ENCODE measurements at regions not wholly inside any gene's neighbourhood (a gene's known extent, or its start where the extent isn't known, plus 50 kb on each side); places are given as distances from the start of the nearest gene placed in this dataset.

DNA sequence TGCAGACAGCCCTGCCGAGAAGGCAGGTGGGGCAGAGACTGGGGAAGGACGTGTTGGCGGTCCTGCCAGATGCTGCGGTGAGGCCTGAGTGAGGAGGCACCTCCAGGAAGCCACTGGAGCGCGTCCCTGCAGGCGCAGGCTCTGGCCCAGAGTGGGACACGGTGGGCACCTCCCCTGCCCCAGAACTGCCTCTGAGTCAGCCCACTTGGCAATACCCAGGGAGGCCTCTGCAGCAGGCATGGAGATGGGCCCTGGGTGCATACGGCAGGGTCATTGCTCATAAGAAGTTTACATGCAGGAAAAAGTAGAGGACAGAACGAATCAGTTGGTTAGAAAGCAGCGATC is 195.9 kb downstream of the TFCP2L1 start:
- no peak overlapping the region for H2AFZ ChIP-seq (ENCODE audit: low read depth, low read length)
- no peaks in the 10 kb centered on the region for H3K27me3 ChIP-seq (ENCODE audit: insufficient read depth, low read depth, low read length)
- H4K20me1 ChIP-seq (ENCODE audit: insufficient read depth): no peaks in the 10 kb centered on the region
- H3F3A ChIP-seq (ENCODE audit: insufficient read depth, low read length, poor library complexity, severe bottlenecking): no peaks in the 10 kb centered on the region
- H3K27ac ChIP-seq (ENCODE audit: low read length): no peak overlapping the region
- H3K79me2 ChIP-seq (replicated peaks; ENCODE audit: insufficient read depth, low read length): no peaks in the 10 kb centered on the region
- no peaks in the 10 kb centered on the region for H3K9me2 ChIP-seq (ENCODE audit: insufficient read depth, low read length)
- H3K4me3 ChIP-seq (ENCODE audit: low read length): no peak overlapping the region
- no peak for TF ChIP-seq EZH2 (IDR thresholded peaks at IDR 0.05; ENCODE audit: borderline replicate concordance, insufficient read depth, low read length, poor library complexity, severe bottlenecking)
- no peak overlapping the region for H3K4me2 ChIP-seq (ENCODE audit: low read length)
- H3K36me3 ChIP-seq (ENCODE audit: insufficient read depth, low read length): no peaks in the 10 kb centered on the region
- no peaks in the 10 kb centered on the region for H3K9me3 ChIP-seq (ENCODE audit: low read length)
- H3K9ac ChIP-seq (ENCODE audit: low read length): no peak overlapping the region

DNA sequence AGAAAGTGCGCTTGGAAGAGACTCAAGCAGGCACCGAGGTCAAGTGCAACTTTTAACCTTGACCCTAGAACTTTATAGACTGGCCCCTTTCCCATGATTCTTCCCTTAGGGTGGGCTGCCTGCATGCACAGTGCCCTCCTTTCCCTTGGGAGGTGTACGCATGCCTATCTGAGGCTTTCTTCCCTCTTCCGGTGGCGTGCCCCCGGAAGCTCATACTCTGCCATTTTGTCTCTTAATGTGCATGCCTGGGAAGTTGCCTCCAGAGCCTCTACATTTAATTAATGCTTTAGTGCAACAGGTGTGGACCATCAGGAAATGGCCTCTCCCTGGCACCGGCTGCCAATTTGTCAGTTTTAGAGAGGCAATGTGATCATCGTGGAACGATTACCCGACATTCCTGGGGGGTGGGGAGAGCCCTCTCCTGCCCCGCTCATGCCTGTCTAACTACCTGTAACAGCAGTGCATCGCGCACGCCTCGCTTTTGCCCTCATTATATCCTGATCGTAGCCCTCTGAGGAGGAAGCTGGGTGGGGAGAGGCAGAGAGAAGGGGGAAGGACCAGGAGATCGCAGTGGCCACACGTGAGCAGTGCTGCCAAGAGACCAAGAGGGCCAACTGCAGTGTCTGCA is 194.8 kb downstream of the TFCP2L1 start:
- no peaks in the 10 kb centered on the region for H3K9me3 ChIP-seq (ENCODE audit: low read length)
- no peak overlapping the region for H3K4me3 ChIP-seq (ENCODE audit: low read length)
- no peak overlapping the region for H3K9ac ChIP-seq (ENCODE audit: low read length)
- H3K79me2 ChIP-seq (replicated peaks; ENCODE audit: insufficient read depth, low read length): no peaks in the 10 kb centered on the region
- TF ChIP-seq MXI1 (conservative IDR thresholded peaks at IDR 0.05; ENCODE audit: poor library complexity, severe bottlenecking) (no peak), EZH2 (IDR thresholded peaks at IDR 0.05; ENCODE audit: borderline replicate concordance, insufficient read depth, low read length, poor library complexity, severe bottlenecking) (no peak), EP300 (conservative IDR thresholded peaks at IDR 0.05; ENCODE audit: poor library complexity, severe bottlenecking) (no peak)
- TF ChIP-seq, protein P1, sequence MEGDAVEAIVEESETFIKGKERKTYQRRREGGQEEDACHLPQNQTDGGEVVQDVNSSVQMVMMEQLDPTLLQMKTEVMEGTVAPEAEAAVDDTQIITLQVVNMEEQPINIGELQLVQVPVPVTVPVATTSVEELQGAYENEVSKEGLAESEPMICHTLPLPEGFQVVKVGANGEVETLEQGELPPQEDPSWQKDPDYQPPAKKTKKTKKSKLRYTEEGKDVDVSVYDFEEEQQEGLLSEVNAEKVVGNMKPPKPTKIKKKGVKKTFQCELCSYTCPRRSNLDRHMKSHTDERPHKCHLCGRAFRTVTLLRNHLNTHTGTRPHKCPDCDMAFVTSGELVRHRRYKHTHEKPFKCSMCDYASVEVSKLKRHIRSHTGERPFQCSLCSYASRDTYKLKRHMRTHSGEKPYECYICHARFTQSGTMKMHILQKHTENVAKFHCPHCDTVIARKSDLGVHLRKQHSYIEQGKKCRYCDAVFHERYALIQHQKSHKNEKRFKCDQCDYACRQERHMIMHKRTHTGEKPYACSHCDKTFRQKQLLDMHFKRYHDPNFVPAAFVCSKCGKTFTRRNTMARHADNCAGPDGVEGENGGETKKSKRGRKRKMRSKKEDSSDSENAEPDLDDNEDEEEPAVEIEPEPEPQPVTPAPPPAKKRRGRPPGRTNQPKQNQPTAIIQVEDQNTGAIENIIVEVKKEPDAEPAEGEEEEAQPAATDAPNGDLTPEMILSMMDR (IDR thresholded peaks at IDR 0.05; ENCODE audit: poor library complexity, severe bottlenecking): no peak
- no peaks in the 10 kb centered on the region for H3K27me3 ChIP-seq (ENCODE audit: insufficient read depth, low read depth, low read length)
- H3K27ac ChIP-seq (ENCODE audit: low read length): no peak overlapping the region
- H4K20me1 ChIP-seq (ENCODE audit: insufficient read depth): no peaks in the 10 kb centered on the region
- no peaks in the 10 kb centered on the region for H3K9me2 ChIP-seq (ENCODE audit: insufficient read depth, low read length)
- no peaks in the 10 kb centered on the region for H3K36me3 ChIP-seq (ENCODE audit: insufficient read depth, low read length)
- H3F3A ChIP-seq (ENCODE audit: insufficient read depth, low read length, poor library complexity, severe bottlenecking): no peaks in the 10 kb centered on the region
- H3K4me2 ChIP-seq (ENCODE audit: low read length): no peak overlapping the region
- no peak overlapping the region for H2AFZ ChIP-seq (ENCODE audit: low read depth, low read length)

DNA sequence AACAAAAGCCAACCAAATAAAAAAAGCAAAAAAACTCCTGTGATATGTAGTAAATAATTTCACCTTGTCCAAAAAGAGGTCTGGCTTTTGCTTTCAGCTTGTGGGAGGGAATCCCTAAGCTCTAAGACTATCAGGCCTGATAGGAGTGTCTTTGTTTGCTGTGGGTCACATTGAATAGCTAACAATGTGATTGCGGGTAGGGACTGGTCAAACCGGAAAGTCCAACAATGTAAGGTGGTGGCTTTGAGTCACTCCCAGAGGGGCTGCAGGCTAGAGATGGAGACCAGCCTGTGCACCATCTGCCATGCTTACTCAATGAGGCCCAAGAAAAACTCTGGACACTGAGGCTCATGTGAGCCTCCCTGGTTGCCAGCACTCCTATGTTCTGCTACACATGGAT is 192.9 kb downstream of the TFCP2L1 start:
- Histone ChIP-seq H3K36me3 (ENCODE audit: insufficient read depth, low read length) (no peaks in the 10 kb centered on the region), H3K9me2 (ENCODE audit: insufficient read depth, low read length) (no peaks in the 10 kb centered on the region), H3K9ac (ENCODE audit: low read length) (no peak overlapping the region), H3F3A (ENCODE audit: insufficient read depth, low read length, poor library complexity, severe bottlenecking) (no peaks in the 10 kb centered on the region), H3K4me2 (ENCODE audit: low read length) (no peak overlapping the region), H3K27me3 (ENCODE audit: insufficient read depth, low read depth, low read length) (no peaks in the 10 kb centered on the region), H3K9me3 (ENCODE audit: low read length) (no peaks in the 10 kb centered on the region), H3K27ac (ENCODE audit: low read length) (no peak overlapping the region), H3K79me2 (replicated peaks; ENCODE audit: insufficient read depth, low read length) (no peaks in the 10 kb centered on the region), H4K20me1 (ENCODE audit: insufficient read depth) (no peaks in the 10 kb centered on the region), H3K4me3 (ENCODE audit: low read length) (no peak overlapping the region), H2AFZ (ENCODE audit: low read depth, low read length) (no peak overlapping the region)
- no peak for TF ChIP-seq SMC3 (conservative IDR thresholded peaks at IDR 0.05; ENCODE audit: poor library complexity)
- TF ChIP-seq MXI1 (conservative IDR thresholded peaks at IDR 0.05; ENCODE audit: poor library complexity, severe bottlenecking): no peak
- TF ChIP-seq, protein P1 (IDR thresholded peaks at IDR 0.05; ENCODE audit: poor library complexity, severe bottlenecking): no peak
- no peak for TF ChIP-seq EZH2 (IDR thresholded peaks at IDR 0.05; ENCODE audit: borderline replicate concordance, insufficient read depth, low read length, poor library complexity, severe bottlenecking)
- TF ChIP-seq TAF1 (IDR thresholded peaks at IDR 0.05; ENCODE audit: low read depth): no peak
- no peak for TF ChIP-seq RAD21 (conservative IDR thresholded peaks at IDR 0.05)
- no peak for TF ChIP-seq EP300 (conservative IDR thresholded peaks at IDR 0.05; ENCODE audit: poor library complexity, severe bottlenecking)
- TF ChIP-seq, protein P2, sequence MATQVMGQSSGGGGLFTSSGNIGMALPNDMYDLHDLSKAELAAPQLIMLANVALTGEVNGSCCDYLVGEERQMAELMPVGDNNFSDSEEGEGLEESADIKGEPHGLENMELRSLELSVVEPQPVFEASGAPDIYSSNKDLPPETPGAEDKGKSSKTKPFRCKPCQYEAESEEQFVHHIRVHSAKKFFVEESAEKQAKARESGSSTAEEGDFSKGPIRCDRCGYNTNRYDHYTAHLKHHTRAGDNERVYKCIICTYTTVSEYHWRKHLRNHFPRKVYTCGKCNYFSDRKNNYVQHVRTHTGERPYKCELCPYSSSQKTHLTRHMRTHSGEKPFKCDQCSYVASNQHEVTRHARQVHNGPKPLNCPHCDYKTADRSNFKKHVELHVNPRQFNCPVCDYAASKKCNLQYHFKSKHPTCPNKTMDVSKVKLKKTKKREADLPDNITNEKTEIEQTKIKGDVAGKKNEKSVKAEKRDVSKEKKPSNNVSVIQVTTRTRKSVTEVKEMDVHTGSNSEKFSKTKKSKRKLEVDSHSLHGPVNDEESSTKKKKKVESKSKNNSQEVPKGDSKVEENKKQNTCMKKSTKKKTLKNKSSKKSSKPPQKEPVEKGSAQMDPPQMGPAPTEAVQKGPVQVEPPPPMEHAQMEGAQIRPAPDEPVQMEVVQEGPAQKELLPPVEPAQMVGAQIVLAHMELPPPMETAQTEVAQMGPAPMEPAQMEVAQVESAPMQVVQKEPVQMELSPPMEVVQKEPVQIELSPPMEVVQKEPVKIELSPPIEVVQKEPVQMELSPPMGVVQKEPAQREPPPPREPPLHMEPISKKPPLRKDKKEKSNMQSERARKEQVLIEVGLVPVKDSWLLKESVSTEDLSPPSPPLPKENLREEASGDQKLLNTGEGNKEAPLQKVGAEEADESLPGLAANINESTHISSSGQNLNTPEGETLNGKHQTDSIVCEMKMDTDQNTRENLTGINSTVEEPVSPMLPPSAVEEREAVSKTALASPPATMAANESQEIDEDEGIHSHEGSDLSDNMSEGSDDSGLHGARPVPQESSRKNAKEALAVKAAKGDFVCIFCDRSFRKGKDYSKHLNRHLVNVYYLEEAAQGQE (IDR thresholded peaks at IDR 0.05; ENCODE audit: borderline replicate concordance): no peak
- TF ChIP-seq POLR2AphosphoS5 (IDR thresholded peaks at IDR 0.05): no peak

All from neural cell (in vitro differentiated cells).